SK-N-MC (cell line): ENCODE measurements at regions not wholly inside any gene's neighbourhood (a gene's known extent, or its start where the extent isn't known, plus 50 kb on each side); places are given as distances from the start of the nearest gene placed in this dataset.

Experiments
- DNase-seq: peaks from one replicate; pipeline ENCODE4 v3.0.0-alpha.2; 2011; ENCODE audit warnings: low read depth, low spot score
- H3K27ac ChIP-seq: fragments of 200-600 bp; sonication (generic); 2 replicates; pipeline ENCODE4 v1.5.1; 2016; ENCODE audit warnings: mixed run types
- H3K36me3 ChIP-seq: fragments of 200-600 bp; sonication (generic); 2 replicates; pipeline ENCODE4 v1.6.1; 2017; ENCODE audit warnings: antibody characterized with exemption, low read length, mixed read lengths; ENCODE audit not compliant: insufficient read depth
- H3K4me3 ChIP-seq: fragments of 200-600 bp; sonication (generic); 2 replicates; pipeline ENCODE4 v1.5.1; 2016
- H3K9ac ChIP-seq: fragments of 200-600 bp; sonication (generic); 2 replicates; pipeline ENCODE4 v1.8.0; 2017; ENCODE audit warnings: mixed run types, mixed read lengths; ENCODE audit not compliant: insufficient read length
- H3K9me3 ChIP-seq: fragments of 200-600 bp; sonication (generic); 2 replicates; pipeline ENCODE4 v1.6.1; 2017; ENCODE audit warnings: low read depth, mild to moderate bottlenecking, antibody characterized with exemption, low read length, moderate library complexity, mixed read lengths
- EZH2 ChIP-seq: fragments of 200-600 bp; sonication (generic); IDR thresholded peaks from one replicate; pipeline ENCODE4 v1.6.1; 2017; ENCODE audit warnings: antibody characterized with exemption
- FOXP2 ChIP-seq: optimal IDR thresholded peaks from 2 replicates; pipeline ENCODE3; 2011; ENCODE audit warnings: mild to moderate bottlenecking, moderate library complexity; ENCODE audit not compliant: insufficient read depth; ENCODE audit errors: extremely low read length, control extremely low read depth
- POLR2AphosphoS5 ChIP-seq: IDR thresholded peaks from 2 replicates; pipeline ENCODE4 v1.6.1; 2012; ENCODE audit warnings: mild to moderate bottlenecking, low read depth, low read length, borderline replicate concordance

DNA sequence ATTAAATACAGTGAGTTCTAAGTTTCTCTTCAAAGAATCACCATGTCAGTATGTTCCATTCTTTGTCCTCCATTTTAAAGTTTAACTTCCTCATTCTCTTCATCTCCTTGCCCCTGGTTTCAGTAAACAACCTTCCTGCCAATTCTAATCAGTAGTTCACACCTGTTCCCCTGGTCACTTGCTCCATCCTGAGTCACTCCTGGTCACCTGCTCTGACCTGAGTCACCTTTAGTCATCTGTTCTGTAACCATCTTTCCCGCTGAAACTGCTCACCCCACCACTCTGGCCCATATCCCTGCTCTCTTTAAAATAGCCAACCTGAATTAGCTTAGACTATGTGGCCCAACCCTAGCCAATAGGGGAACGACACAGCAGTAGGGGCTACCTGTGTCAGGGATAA, 1447.4 kb upstream of the TMEM132C start:
- DNase-seq = no peak
- Histone ChIP-seq H3K9ac (no peak overlapping the region), H3K27ac (no peak overlapping the region), H3K9me3 (no peaks in the 10 kb centered on the region), H3K4me3 (no peak overlapping the region), H3K36me3 (no peaks in the 10 kb centered on the region)
- TF ChIP-seq EZH2 (no peak), POLR2AphosphoS5 (no peak), FOXP2 (no peak)

DNA sequence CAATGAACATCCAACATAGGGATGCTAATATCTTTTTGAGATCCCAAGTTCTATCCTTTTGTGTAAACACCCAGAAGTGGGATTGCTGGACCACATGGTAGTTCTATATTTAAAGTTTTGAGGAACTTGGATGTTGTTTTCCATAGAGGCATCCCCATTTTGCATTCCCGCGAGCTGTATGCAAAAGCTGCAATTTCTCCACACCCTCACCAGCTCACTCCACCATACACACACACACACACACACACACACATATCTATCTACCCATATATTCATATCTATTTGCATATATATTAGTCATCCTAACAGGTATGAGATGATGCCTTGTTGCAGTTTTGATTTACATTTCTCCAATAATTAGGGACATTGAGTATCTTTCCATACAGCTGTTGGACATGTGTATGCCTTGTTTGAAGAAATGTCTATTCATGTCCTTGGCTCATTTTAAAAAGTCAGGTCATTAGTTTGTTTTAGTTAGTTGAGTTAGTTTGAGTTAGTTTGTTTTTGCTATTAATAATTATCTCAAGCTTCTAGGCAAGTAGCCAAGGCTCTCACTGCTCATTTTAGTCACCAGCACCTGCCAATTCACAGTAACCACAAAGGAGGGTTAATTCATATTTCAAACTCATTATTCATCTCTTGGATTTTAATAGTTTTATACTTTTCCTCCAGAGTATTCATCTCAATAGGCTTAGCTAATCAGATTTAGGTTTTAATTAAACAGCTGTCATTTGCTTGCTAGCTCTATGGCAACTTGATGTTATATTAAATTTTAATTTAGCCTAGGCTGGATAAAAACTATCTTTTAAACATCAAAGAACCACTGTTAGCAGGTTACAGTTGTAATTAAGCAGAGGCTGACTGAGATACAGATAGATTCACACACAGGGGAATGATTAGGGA, 1435.9 kb upstream of the TMEM132C start:
- Histone ChIP-seq H3K27ac (no peak overlapping the region), H3K9me3 (peaks cover 5% of the 10 kb centered on the region; the same call in 1 of the 2 replicates), H3K36me3 (no peaks in the 10 kb centered on the region), H3K9ac (no peak overlapping the region), H3K4me3 (no peak overlapping the region)
- no peak for DNase-seq
- no peak for TF ChIP-seq EZH2
- TF ChIP-seq POLR2AphosphoS5 = no peak
- no peak for TF ChIP-seq FOXP2

DNA sequence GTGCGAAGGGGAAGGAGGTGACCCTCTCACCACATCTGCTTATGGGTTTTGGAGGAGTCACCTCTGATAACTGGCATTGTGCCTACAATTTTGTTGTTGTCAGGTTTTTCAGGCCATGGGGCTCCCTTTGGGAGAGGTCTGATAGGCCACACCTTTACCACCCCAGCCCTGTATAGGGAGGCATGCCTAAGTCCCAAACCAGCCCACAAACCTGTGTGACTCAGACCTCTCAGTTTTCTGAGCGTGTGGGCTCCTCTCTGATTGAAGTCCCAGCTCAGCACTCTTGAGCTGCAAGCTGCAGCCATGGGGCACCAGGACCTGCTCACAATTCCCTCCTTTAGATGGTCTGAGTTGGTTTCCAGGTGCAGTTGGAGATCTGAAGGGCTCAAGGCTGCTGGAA, 1429.3 kb upstream of the TMEM132C start:
- H3K9ac ChIP-seq = no peak overlapping the region
- TF ChIP-seq EZH2 (no peak), POLR2AphosphoS5 (no peak), FOXP2 (no peak)
- no peaks in the 10 kb centered on the region for H3K36me3 ChIP-seq
- no peak for DNase-seq
- no peak overlapping the region for H3K4me3 ChIP-seq
- H3K9me3 ChIP-seq = peaks cover 5% of the 10 kb centered on the region; the same call in 1 of the 2 replicates
- no peak overlapping the region for H3K27ac ChIP-seq

DNA sequence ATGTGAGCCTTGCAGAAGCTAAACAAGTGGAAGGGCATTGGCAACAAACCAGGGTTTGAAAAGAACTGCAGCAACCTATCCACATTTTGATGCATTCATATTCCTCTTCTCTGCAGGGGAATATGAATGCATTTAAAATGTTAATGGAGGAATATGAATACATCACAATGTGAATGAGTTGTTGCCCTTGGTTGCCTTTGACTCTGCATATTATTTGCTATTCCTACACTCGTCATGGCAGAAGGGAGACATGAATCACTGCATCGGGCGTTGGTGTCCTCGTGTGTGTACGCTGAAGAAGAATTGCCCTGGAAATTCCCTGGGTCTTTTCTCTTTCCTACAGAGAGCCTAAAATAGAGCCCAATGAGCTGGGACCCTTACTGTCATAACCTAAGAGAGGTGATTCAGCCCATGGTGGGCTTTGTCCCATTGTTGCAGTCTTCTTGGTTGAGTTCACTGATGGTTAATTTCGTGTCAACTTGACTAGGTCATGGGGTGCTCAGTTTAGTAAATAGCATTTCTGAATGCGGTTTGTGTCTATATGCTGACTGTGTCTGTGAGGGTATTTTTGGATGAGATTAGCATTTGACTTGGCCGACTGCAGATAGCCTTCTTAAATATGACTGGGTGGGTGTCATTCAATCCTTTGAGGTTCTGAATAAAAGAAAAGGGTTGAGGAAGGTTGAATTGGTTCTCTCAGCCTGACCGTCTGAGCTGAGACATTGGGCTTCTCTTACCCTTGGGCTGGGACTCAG, 1422.9 kb upstream of the TMEM132C start:
- Histone ChIP-seq H3K9ac (no peak overlapping the region), H3K36me3 (no peaks in the 10 kb centered on the region), H3K27ac (no peak overlapping the region), H3K9me3 (no peaks in the 10 kb centered on the region), H3K4me3 (no peak overlapping the region)
- no peak for TF ChIP-seq POLR2AphosphoS5
- TF ChIP-seq EZH2 = no peak
- no peak for TF ChIP-seq FOXP2
- no peak for DNase-seq

DNA sequence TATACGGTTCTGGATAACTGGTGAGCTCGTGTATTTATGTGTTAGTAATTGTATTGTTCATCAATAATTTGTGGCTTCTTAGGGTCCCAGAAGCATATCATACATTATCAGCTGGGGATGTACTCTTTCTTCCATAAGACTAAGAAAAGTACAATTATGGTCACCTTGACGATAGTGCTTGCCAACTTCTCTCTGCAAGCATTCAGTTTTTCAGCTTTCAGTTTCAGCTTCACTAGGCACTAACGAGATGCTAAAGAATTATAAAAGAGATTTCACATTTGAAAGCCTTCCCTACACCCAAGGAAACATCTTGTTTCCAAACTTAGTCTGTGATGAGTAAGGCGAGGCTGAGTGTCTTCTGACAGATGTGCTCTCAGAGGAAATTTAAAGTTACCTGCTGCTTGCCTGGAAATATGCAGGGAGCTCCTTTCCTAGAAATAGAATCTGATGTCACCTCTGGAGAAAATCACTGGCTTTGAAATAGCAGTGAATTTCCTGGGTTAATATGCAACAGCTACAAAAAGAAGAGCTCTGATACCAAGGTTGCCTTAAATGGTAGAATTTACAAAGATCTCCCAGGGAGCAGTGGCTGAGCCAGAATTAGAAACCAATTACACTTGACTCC, 1419.9 kb upstream of the TMEM132C start:
- Histone ChIP-seq H3K36me3 (no peaks in the 10 kb centered on the region), H3K27ac (no peak overlapping the region), H3K9me3 (no peaks in the 10 kb centered on the region), H3K4me3 (no peak overlapping the region), H3K9ac (no peak overlapping the region)
- DNase-seq = no peak
- no peak for TF ChIP-seq FOXP2
- no peak for TF ChIP-seq EZH2
- no peak for TF ChIP-seq POLR2AphosphoS5

DNA sequence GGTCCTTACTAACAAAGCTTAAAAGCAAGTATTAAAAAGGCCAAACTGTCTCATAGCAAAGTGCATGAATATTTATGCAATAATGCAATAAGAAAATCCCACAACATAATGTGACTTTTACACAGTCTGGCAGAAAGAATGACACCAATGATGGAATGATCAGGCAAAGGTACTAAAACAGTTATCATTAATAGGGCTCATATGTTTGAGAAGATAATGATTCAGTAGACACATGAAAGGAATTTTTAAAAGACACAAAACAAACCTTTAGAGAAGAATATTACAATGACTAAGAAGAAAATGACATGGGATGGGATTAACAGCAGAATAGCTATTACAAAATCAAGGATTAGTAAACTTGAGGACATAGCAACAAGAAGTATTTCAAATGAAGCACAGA, 1411.2 kb upstream of the TMEM132C start:
- Histone ChIP-seq H3K27ac (no peak overlapping the region), H3K9me3 (no peaks in the 10 kb centered on the region), H3K36me3 (no peaks in the 10 kb centered on the region), H3K4me3 (no peak overlapping the region), H3K9ac (no peak overlapping the region)
- DNase-seq = no peak
- TF ChIP-seq EZH2 (no peak), POLR2AphosphoS5 (no peak), FOXP2 (no peak)

DNA sequence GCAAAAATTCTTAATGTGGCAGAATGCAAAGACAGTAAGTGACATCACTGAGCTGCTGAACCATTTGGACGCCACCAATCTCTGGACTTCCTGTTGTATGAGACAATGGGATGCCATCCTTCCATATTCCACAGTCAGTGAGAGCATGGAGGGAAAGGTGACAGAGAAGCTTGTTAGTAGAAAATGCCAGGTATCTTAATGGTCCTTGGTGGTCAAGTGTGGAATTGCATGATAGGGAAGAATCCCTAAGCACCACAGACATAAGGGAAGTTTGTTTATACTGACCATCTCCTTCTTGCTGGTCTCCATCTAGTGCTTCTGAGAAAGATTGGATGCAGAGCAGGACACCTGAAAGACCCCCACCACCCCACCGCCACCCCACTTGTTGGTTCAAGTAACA, 1410.0 kb upstream of the TMEM132C start:
- no peak overlapping the region for H3K4me3 ChIP-seq
- TF ChIP-seq FOXP2 (no peak), EZH2 (no peak), POLR2AphosphoS5 (no peak)
- H3K9ac ChIP-seq = no peak overlapping the region

DNA sequence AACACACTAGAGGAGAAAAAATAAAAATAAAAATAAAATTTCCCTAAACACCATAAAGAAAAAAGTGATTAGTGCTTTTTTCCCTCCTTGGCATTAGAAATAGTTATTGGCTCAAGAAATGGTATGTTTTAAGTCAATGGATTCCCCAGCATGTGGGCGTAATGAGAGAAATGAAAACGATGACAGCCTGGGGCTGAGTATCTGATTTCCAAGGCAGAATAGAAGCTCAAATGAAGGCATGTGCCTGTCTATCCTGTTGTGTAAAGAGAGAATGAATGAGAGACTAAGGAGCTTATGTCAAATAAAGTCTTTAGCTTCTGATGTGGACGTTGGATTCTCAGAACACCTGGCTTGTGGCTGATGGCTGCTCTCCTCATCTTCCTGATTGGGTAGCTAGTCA, 1408.4 kb upstream of the TMEM132C start:
- TF ChIP-seq FOXP2 (no peak), POLR2AphosphoS5 (no peak), EZH2 (no peak)
- Histone ChIP-seq H3K27ac (no peak overlapping the region), H3K4me3 (no peak overlapping the region), H3K36me3 (no peaks in the 10 kb centered on the region), H3K9me3 (no peaks in the 10 kb centered on the region), H3K9ac (no peak overlapping the region)
- no peak for DNase-seq

More for the DNA sequence above, 1410.0 kb upstream of the TMEM132C start:
- DNase-seq = no peak
- Histone ChIP-seq H3K27ac (no peak overlapping the region), H3K36me3 (no peaks in the 10 kb centered on the region), H3K9me3 (no peaks in the 10 kb centered on the region)
